NCI-H2107 (cell line): ENCODE measurements at regions not wholly inside any gene's neighbourhood (a gene's known extent, or its start where the extent isn't known, plus 50 kb on each side); places are given as distances from the start of the nearest gene placed in this dataset.

ENCODE experiments used
- DNase-seq: peaks from one replicate; lab custom pipeline; 2025; lab: John Stamatoyannopoulos, UW

DNA sequence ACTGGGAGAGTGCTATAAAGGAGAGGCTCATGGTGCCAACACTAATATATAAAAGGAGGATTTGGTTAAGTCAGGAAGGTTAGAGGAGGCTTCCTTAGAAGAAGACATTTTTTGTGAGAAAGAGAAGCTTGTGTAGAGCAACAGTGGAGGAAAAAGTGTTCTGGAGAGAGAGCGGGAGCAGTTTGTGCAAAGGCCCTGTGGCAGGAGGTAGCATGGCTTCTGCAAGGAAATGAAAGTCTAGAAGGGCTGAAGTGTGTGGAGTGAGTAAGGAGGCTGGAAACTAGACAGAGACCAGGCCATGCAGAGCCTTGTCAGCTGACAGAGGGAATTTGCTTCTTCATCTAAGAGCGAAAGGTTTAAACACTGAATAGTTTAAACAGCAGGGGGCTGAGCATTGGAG is 64.4 kb upstream of the ARAP3 start:
- no peak for DNase-seq

DNA sequence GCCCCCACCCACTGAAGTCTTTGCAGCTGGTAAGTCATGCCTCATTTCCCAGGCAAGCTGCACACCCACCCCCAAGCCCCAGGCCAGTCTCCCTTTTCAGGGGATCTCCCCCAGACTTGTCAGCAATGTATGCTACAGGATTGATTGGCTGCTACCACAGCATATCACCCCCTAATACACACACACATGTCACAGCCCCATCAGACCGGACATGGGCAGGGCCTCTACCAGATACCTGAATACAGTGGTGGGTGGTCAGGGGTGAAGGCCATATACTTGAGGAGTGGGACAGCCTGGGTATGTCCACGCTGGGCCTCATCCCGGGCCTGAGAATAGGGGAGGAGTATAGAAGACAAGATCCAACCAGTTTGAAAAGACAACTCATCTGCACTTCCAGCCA is 63.4 kb upstream of the ARAP3 start:
- DNase-seq = no peak

DNA sequence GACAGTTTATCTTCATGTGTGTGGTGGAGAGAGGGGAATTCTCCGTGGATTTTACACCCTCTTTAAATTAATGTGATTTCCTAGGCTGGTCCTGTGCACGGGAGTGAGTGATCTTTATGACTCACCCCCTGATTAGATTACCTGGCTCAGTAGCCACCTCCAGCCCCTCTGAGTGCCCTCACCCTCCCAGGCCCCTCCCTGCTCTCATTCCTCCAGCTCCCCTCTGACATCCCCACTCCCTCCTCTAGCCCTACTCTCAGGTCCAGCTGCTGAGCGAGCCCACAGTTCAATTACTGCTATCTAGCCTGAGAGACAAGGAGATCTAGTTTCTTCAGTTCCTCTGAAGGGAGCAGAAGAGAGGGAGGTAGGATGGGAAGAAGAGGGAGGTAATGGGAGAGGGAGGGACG is 61.8 kb upstream of the ARAP3 start:
- DNase-seq = no peak

DNA sequence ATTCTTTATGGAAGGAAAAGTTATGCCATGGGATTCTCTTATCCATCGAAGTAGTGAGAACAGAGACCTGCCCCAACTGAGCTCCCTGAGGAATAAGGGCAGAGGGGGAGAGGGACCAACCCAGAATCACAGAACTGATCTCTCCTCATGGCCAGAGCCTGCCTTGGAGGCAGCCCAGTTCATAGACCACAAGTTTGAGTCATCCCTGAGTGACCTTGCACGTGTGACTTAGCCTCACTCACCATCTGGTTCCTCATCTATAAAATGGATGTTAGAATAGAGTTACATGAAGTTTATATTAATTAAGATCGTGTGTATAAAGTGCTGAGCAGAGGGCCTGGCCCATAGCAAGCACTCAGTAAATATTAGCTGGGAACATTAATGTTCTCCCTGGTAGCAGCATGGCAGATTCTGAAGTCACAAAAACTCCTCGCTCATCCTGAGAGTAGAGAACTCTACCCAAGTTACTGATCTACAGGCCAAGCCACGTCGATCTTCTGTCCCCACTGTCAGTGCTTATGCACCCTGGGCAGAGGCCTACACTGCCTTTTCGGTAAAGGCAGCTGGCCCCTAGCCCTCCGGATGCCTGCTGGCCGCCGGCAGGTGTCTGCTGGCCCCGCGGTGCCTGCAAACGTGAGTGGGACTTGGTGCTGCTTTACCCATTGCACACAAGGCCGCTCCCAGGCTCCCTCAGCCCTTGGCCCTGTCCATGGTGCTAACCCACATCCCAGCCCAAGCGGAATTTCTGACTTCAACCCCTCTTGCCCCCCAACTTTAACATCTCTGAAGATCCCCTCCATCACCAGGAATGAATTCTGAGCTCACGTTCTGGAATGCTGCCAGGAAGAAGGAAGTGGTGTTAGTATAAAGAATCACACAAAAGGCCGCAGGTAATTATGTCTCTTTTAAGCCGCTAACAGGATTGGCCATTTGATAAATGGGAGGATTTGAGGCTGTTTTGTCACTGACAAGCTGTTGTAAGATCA is 61.1 kb upstream of the ARAP3 start:
- DNase-seq = no peak

DNA sequence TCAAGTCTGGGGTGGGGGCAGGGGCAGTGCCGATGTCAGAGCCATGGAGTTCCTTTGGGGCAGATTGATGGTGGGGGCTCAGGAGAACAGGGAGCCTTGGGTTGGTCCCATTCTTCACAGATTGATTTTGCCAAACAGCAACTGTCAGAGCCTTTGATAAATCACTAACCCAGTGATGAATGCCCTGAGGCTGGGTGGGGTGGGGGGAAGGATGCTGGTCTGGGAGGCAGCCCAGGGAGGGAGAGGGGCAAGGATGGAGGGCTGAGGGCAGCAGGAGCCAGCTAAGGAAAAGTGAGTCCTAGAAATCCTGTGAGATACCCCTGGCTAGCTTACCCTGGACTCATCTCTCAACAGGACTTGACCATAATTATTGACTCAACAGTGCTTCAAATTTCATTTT is 60.1 kb upstream of the ARAP3 start:
- no peak for DNase-seq

DNA sequence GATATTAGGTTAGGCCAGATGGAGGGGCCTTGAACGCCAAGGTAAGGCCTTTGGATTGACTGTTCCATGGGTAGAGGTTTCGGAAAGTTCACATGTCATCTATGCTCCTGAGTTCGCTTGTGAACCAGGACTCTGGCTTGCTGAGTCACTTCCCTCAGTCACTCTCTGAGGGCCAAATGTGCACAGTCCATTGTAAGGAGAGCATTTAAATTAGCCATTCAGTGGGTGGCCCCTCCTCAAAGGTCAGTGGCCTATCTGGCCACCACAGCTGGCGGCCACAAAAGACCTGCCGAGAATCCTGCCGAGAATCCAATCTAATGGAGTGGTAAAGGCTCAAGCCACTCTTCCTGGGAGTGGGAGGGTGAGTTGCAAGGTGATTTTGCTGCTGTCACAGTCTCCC is 58.9 kb upstream of the ARAP3 start:
- no peak for DNase-seq

DNA sequence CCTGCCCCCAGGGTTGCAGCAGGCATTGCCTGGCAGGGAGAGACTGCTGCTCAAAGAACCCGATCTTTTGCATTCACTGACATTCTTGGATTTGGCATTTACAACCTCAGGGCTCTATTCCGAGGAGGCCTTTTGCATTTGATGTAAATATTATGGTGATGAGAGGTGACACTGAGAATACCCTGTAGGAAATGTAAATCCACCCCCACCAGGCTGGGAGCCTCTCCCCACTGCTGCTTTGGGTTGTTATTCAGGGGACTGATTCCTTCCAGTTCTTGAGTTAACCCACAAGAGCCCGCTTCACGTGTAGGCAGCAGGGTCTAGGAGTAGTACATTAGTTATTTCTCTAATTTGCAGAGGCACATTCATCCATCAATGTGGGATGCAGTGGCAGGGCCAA is 55.5 kb upstream of the ARAP3 start:
- no peak for DNase-seq

DNA sequence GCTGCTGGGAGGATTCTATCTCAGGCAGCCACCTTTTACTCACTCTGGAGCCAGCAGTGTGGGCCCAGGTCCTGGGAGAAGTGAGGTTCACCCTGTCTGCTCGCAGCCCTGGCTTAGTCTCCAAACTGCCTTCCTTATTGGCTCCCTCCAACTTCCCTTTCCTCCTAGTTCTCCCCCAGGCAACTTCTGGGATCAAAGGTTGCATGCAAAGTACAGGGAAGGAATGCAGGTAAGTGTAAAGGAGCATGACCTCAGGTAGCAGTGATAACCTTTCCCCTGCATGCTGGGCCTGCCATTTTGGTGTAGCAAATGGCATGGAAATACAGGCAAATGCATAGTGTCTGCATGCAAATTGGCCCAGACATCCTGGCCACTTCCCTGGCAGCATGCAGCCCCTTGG is 53.8 kb upstream of the ARAP3 start:
- DNase-seq = no peak

DNA sequence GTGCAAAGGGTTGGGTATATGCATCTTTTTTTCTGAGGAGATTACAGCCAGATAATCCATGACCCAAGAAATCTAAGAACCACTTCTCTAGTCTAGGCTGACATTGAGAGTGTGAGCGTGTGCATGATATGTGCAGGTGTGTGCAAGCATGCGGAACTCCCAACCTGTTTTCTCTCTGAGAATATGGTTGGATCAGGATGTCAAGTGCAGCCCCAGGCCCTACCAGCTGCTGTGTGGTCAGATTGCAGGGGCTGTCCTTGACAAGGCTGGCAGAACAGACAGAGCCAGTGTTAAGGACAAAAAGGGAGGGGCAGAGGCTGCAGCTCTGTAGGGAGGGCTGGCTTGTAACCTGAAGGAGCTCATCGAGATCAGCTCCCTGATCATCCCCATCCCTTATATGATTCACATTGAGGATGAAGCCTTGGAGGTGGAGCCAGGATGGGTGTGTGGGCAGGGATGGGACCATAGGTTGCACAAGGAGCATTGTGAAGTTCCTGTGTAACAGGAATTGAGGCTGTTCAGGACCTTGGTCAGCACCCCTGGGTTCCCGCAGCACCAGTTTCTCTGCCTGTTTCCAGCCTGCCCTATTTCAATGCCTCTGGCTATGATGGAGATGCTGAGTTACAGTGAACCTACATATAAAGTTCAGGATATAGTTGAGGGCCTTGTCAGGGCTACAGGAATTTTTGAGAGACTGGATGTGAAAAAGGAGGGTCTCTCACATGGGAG is 52.6 kb upstream of the ARAP3 start:
- peak; percentile 30 for DNase-seq

DNA sequence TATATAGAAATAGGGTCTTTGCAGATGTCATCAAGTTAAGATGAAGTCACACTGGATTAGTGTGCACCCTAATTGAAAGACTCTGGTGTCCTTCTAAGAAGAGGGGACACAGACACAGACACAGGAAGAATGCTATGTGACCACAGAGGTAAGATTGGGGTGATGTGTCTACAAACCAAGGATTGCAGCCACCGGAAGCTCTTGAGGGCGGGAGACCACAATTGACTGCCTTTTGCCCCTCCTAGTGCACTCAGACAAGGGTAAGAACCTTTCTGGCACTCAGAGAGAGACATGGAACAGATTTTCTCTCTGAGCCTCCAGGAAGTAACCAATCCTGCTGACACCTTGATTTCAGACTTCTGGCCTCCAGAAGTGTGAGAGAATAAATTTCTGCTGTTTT is 51.2 kb upstream of the ARAP3 start:
- DNase-seq = no peak

DNA sequence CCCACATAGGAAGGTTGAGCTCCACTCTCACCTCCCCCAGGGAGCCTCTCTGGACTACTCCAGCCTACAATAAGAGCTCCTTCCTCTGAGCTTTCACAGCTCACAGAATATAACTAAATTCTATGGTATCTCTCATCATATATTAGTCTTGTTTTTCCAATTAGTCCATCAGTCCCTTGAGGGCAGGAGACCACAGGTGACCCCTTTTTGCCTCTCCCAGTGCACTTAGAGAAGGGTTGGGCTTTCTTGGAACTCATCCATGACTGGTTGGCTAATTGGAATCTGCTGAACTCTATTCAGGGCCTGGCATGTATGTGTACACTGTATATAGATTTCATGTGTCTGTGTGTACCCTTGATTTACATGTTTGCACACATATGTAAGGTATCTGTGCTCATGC is 50.4 kb upstream of the ARAP3 start:
- no peak for DNase-seq
